ENCODE measurements at regions not wholly inside any gene's neighbourhood (a gene's known extent, or its start where the extent isn't known, plus 50 kb on each side); places are given as distances from the start of the nearest gene placed in this dataset.

GRCh38 chr6:48714250-48714649 is 603.3 kb upstream of the PTCHD4 start:
- H3K9ac ChIP-seq (ENCODE audit: low read depth in 2 of 2, low read length in 2 of 2), result no peak overlapping the region
- no peak overlapping the region for H3K27ac ChIP-seq
- H3K36me3 ChIP-seq, result no peaks in the 10 kb centered on the region
- no peak for DNase-seq
- no peaks in the 10 kb centered on the region for H3K27me3 ChIP-seq
- H3K4me3 ChIP-seq, result no peak overlapping the region
- TF ChIP-seq, protein P1, sequence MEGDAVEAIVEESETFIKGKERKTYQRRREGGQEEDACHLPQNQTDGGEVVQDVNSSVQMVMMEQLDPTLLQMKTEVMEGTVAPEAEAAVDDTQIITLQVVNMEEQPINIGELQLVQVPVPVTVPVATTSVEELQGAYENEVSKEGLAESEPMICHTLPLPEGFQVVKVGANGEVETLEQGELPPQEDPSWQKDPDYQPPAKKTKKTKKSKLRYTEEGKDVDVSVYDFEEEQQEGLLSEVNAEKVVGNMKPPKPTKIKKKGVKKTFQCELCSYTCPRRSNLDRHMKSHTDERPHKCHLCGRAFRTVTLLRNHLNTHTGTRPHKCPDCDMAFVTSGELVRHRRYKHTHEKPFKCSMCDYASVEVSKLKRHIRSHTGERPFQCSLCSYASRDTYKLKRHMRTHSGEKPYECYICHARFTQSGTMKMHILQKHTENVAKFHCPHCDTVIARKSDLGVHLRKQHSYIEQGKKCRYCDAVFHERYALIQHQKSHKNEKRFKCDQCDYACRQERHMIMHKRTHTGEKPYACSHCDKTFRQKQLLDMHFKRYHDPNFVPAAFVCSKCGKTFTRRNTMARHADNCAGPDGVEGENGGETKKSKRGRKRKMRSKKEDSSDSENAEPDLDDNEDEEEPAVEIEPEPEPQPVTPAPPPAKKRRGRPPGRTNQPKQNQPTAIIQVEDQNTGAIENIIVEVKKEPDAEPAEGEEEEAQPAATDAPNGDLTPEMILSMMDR (IDR thresholded peaks at IDR 0.05), result no peak
- intact Hi-C loops (cut with DNase I), result no loop called here
- H3K4me1 ChIP-seq, result no peaks in the 10 kb centered on the region
- no peaks in the 10 kb centered on the region for H3K9me3 ChIP-seq

GRCh38 chr6:48713612-48714011 is 602.6 kb upstream of the PTCHD4 start:
- Histone ChIP-seq H3K4me3 (no peak overlapping the region), H3K27me3 (no peaks in the 10 kb centered on the region), H3K9me3 (no peaks in the 10 kb centered on the region), H3K4me1 (no peaks in the 10 kb centered on the region), H3K27ac (no peak overlapping the region), H3K9ac (ENCODE audit: low read depth in 2 of 2, low read length in 2 of 2) (no peak overlapping the region), H3K36me3 (no peaks in the 10 kb centered on the region)
- no peak for DNase-seq
- intact Hi-C loops (cut with DNase I), result no loop called here
- TF ChIP-seq, protein P1 (IDR thresholded peaks at IDR 0.05), result no peak

DNA sequence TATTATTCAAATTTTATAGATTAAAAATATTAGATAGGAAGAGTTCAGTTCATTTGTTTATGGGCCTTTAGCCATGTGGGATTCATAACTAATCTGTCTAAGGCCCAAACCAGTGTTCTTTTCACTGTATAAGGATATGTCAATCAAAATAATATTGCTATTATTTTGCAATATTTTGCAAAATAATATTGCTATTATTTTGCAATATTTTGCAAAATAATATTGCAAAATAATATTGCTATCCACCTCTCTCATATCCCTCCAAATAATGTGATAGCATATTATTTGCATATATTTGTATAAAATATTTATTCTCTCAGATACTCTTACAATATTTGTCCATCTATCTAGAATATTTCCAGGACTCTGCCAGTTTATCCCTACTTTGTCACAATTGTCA is 595.3 kb upstream of the PTCHD4 start:
- H3K4me3 ChIP-seq, result no peak overlapping the region
- TF ChIP-seq, protein P1 (IDR thresholded peaks at IDR 0.05), result no peak
- H3K27ac ChIP-seq, result no peak overlapping the region
- H3K4me1 ChIP-seq, result no peaks in the 10 kb centered on the region
- no peaks in the 10 kb centered on the region for H3K36me3 ChIP-seq
- DNase-seq, result no peak
- H3K9me3 ChIP-seq, result no peaks in the 10 kb centered on the region
- no peaks in the 10 kb centered on the region for H3K27me3 ChIP-seq
- intact Hi-C loops (cut with DNase I), result no loop called here
- H3K9ac ChIP-seq (ENCODE audit: low read depth in 2 of 2, low read length in 2 of 2), result no peak overlapping the region

DNA sequence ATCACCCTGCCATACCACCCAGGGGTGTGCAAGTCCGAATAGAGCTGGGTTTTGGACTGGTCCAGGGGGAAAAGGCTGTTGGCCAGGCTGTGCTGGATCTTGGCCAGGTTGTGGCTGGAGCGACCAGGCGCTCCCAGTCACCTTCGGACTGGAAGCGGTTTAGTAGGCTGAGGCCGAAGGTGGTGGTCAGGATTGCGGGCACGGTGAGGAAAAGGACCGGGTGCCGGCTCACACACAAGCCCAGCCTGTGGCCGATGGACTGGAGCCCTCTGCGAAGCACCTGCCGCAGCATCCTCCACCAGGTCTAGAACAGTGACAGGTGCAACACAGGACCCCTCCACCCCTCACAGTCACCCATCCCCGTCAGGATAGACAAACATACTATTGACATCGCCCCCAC is 590.6 kb upstream of the PTCHD4 start:
- no peak overlapping the region for H3K9ac ChIP-seq (ENCODE audit: low read depth in 2 of 2, low read length in 2 of 2)
- H3K27ac ChIP-seq, result no peak overlapping the region
- no peak for DNase-seq
- no peaks in the 10 kb centered on the region for H3K4me1 ChIP-seq
- TF ChIP-seq, protein P1 (IDR thresholded peaks at IDR 0.05), result no peak
- intact Hi-C loops (cut with DNase I), result no loop called here
- no peaks in the 10 kb centered on the region for H3K27me3 ChIP-seq
- H3K36me3 ChIP-seq, result no peaks in the 10 kb centered on the region
- H3K9me3 ChIP-seq, result no peaks in the 10 kb centered on the region
- H3K4me3 ChIP-seq, result no peak overlapping the region

DNA sequence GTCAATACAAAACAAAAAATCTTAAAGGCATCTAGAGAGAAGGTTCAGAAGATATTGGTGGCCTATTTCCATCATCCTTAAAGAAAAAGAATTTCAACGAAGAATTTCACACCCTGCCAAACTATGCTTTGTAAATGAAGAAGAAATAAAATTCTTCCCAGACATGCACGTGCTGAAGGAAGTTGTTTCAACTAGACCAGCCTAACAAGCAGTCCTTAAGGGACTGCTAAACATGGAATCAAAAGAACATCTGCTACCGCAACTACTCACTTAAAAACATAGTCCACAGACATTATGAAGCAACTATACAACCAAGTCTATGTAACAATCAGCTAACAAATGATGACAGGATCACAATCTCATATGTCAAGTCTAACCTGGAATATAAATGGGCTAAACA is 584.9 kb upstream of the PTCHD4 start:
- no peaks in the 10 kb centered on the region for H3K36me3 ChIP-seq
- TF ChIP-seq, protein P1 (IDR thresholded peaks at IDR 0.05), result no peak
- no peak overlapping the region for H3K27ac ChIP-seq
- intact Hi-C loops (cut with DNase I), result no loop called here
- no peaks in the 10 kb centered on the region for H3K4me1 ChIP-seq
- H3K27me3 ChIP-seq, result no peaks in the 10 kb centered on the region
- DNase-seq, result no peak
- no peak overlapping the region for H3K4me3 ChIP-seq
- no peak overlapping the region for H3K9ac ChIP-seq (ENCODE audit: low read depth in 2 of 2, low read length in 2 of 2)
- no peaks in the 10 kb centered on the region for H3K9me3 ChIP-seq

- TF ChIP-seq, protein P1 (IDR thresholded peaks at IDR 0.05), result no peak
- H3K27ac ChIP-seq, result no peak overlapping the region
- no peaks in the 10 kb centered on the region for H3K4me1 ChIP-seq
- no peak overlapping the region for H3K4me3 ChIP-seq
- H3K9ac ChIP-seq (ENCODE audit: low read depth in 2 of 2, low read length in 2 of 2), result no peak overlapping the region
- intact Hi-C loops (cut with DNase I), result no loop called here
- H3K27me3 ChIP-seq, result no peaks in the 10 kb centered on the region
- H3K9me3 ChIP-seq, result no peaks in the 10 kb centered on the region
- DNase-seq, result no peak
- H3K36me3 ChIP-seq, result no peaks in the 10 kb centered on the region
Observed at GRCh38 chr6:48691420-48691819, 580.4 kb upstream of the PTCHD4 start.

Data from colonic mucosa (tissue), 4 donors.